CD4-positive, CD25-positive, alpha-beta regulatory T cell (primary cell): ENCODE measurements at regions not wholly inside any gene's neighbourhood (a gene's known extent, or its start where the extent isn't known, plus 50 kb on each side); places are given as distances from the start of the nearest gene placed in this dataset.

Source experiments
- ATAC-seq, 2 donors: fragments of 150-1000 bp; cut with Tn5 transposase; one replicate each; pipeline ENCODE4 v1.10.0; 2021; ENCODE audit warnings: low read depth in 2 of 2, moderate number of reproducible peaks in 2 of 2, moderate library complexity in 1 of 2
- DNase-seq, 3 donors: peaks; one replicate each; pipeline versions ENCODE4 v3.0.0 to v3.0.0-alpha.2; 2012 to 2022; ENCODE audit warnings: mixed read lengths in 1 of 3
- H3K27ac ChIP-seq: one replicate; pipeline ENCODE4 v1.7.0; 2013; ENCODE audit warnings: mild to moderate bottlenecking, low read length; ENCODE audit not compliant: insufficient read depth, poor library complexity, severe bottlenecking
- H3K27me3 ChIP-seq: one replicate; pipeline ENCODE4 v1.7.0; 2013; ENCODE audit warnings: low read length; ENCODE audit not compliant: control insufficient read depth, insufficient read depth
- H3K36me3 ChIP-seq: one replicate; pipeline ENCODE4 v1.7.0; 2013; ENCODE audit warnings: mild to moderate bottlenecking, low read length, moderate library complexity; ENCODE audit not compliant: control insufficient read depth, insufficient read depth
- H3K4me1 ChIP-seq: 2 replicates; pipeline ENCODE4 v1.7.0; 2013; ENCODE audit warnings: mild to moderate bottlenecking, low read length; ENCODE audit not compliant: insufficient read depth, control insufficient read depth, poor library complexity, severe bottlenecking
- H3K4me3 ChIP-seq: one replicate; pipeline ENCODE4 v1.7.0; 2013; ENCODE audit warnings: low read depth, mild to moderate bottlenecking, low read length, moderate library complexity
- H3K9me3 ChIP-seq, 2 experiments: 1 replicate in 1 of 2; 2 replicates in 1 of 2; pipeline ENCODE4 v1.7.0; 2013; ENCODE audit warnings: low read length in 2 of 2, mild to moderate bottlenecking in 1 of 2, moderate library complexity in 1 of 2; ENCODE audit not compliant: control insufficient read depth in 2 of 2
- H3K27ac Mint-ChIP-seq, 3 donors: one replicate each; pipeline ENCODE4 v1.8.0; 2020 to 2022; ENCODE audit warnings: mild to moderate bottlenecking in 3 of 3, mixed read lengths in 3 of 3, moderate library complexity in 2 of 3
- H3K27me3 Mint-ChIP-seq: one replicate; pipeline ENCODE4 v1.8.0; 2022; ENCODE audit warnings: mild to moderate bottlenecking, mixed read lengths
- H3K36me3 Mint-ChIP-seq: one replicate; pipeline ENCODE4 v1.8.0; 2020; ENCODE audit warnings: mixed read lengths
- H3K4me1 Mint-ChIP-seq, 4 donors: one replicate each; pipeline ENCODE4 v1.8.0; 2020 to 2022; ENCODE audit warnings: mixed read lengths in 4 of 4, mild to moderate bottlenecking in 1 of 4
- H3K4me3 Mint-ChIP-seq, 4 donors: one replicate each; pipeline ENCODE4 v1.8.0; 2020 to 2022; ENCODE audit warnings: mild to moderate bottlenecking in 4 of 4, mixed read lengths in 4 of 4, moderate library complexity in 3 of 4
- H3K9me3 Mint-ChIP-seq, 7 donors: one replicate each; pipeline ENCODE4 v1.8.0; 2020 to 2022; ENCODE audit warnings: mixed read lengths in 7 of 7, mild to moderate bottlenecking in 3 of 7, moderate library complexity in 2 of 7

- ATAC-seq, result no peak
- H3K4me3 ChIP-seq, result no peak overlapping the region
- no peaks in the 10 kb centered on the region for H3K27me3 Mint-ChIP-seq
- H3K9me3 ChIP-seq, result peaks cover under 1% of the 10 kb centered on the region in 2 experiments
- no peak overlapping the region for H3K27ac ChIP-seq
- H3K9me3 Mint-ChIP-seq, result peaks cover 0 to under 1% (median 0%) of the 10 kb centered on the region in 7 donors
- no peaks in the 10 kb centered on the region for H3K4me1 ChIP-seq
- no peak overlapping the region for H3K4me3 Mint-ChIP-seq
- H3K27ac Mint-ChIP-seq, result no peak overlapping the region
- no peaks in the 10 kb centered on the region for H3K36me3 Mint-ChIP-seq
- peaks cover 1% of the 10 kb centered on the region for H3K27me3 ChIP-seq
- no peak for DNase-seq
- no peaks in the 10 kb centered on the region for H3K4me1 Mint-ChIP-seq
- H3K36me3 ChIP-seq, result no peaks in the 10 kb centered on the region
Measured at GRCh38 chr6:11961923-11962322, 50.2 kb upstream of the HIVEP1 start.

- no peak for DNase-seq
- Histone ChIP-seq H3K27ac (no peak overlapping the region), H3K36me3 (no peaks in the 10 kb centered on the region), H3K4me1 (no peaks in the 10 kb centered on the region), H3K9me3 (peaks cover 2 to 4% of the 10 kb centered on the region in 2 experiments), H3K27me3 (peaks cover 2% of the 10 kb centered on the region), H3K4me3 (no peak overlapping the region)
- no peak for ATAC-seq
- no peak overlapping the region for H3K4me3 Mint-ChIP-seq
- no peaks in the 10 kb centered on the region for H3K27me3 Mint-ChIP-seq
- no peaks in the 10 kb centered on the region for H3K4me1 Mint-ChIP-seq
- peaks cover 0 to 4% (median 1%) of the 10 kb centered on the region in 7 donors for H3K9me3 Mint-ChIP-seq
- H3K27ac Mint-ChIP-seq, result peak overlapping the region in 1 of 3 donors; percentile 12
- no peaks in the 10 kb centered on the region for H3K36me3 Mint-ChIP-seq
Measured at GRCh38 chr6:11960909-11961779, 51.0 kb upstream of the HIVEP1 start.

GRCh38 chr6:11956781-11957180 lies 55.3 kb upstream of the HIVEP1 start:
- H3K27me3 Mint-ChIP-seq, result no peaks in the 10 kb centered on the region

GRCh38 chr6:11953641-11954040 lies 58.5 kb upstream of the HIVEP1 start:
- no peak overlapping the region for H3K4me3 ChIP-seq
- peaks cover 2% of the 10 kb centered on the region for H3K27me3 ChIP-seq
- no peaks in the 10 kb centered on the region for H3K4me1 ChIP-seq
- DNase-seq (no peak), ATAC-seq (no peak)
- no peak overlapping the region for H3K27ac ChIP-seq
- no peaks in the 10 kb centered on the region for H3K36me3 Mint-ChIP-seq
- no peak overlapping the region for H3K27ac Mint-ChIP-seq
- peaks cover 2 to 4% of the 10 kb centered on the region in 2 experiments for H3K9me3 ChIP-seq
- peaks cover 0 to 4% (median 2%) of the 10 kb centered on the region in 7 donors for H3K9me3 Mint-ChIP-seq
- H3K4me1 Mint-ChIP-seq, result no peaks in the 10 kb centered on the region
- no peaks in the 10 kb centered on the region for H3K36me3 ChIP-seq
- H3K27me3 Mint-ChIP-seq, result peaks cover 10% of the 10 kb centered on the region
- no peak overlapping the region for H3K4me3 Mint-ChIP-seq

More at GRCh38 chr6:11956781-11957180, 55.3 kb upstream of the HIVEP1 start:
- Mint-ChIP-seq H3K4me3 (no peak overlapping the region), H3K36me3 (no peaks in the 10 kb centered on the region), H3K4me1 (no peaks in the 10 kb centered on the region), H3K9me3 (peaks cover 0 to 4% (median 2%) of the 10 kb centered on the region in 7 donors), H3K27ac (peak overlapping the region in 1 of 3 donors; percentile 72)
- no peaks in the 10 kb centered on the region for H3K36me3 ChIP-seq
- H3K4me3 ChIP-seq, result no peak overlapping the region
- peaks cover 2 to 4% of the 10 kb centered on the region in 2 experiments for H3K9me3 ChIP-seq
- no peaks in the 10 kb centered on the region for H3K4me1 ChIP-seq
- H3K27me3 ChIP-seq, result peaks cover 2% of the 10 kb centered on the region
- ATAC-seq (no peak), DNase-seq (no peak)
- H3K27ac ChIP-seq, result no peak overlapping the region

GRCh38 chr6:11952316-11952715 lies 59.8 kb upstream of the HIVEP1 start:
- no peak for DNase-seq
- H3K9me3 ChIP-seq, result peaks cover 2 to 4% of the 10 kb centered on the region in 2 experiments
- peaks cover 2% of the 10 kb centered on the region for H3K27me3 ChIP-seq
- Mint-ChIP-seq H3K27me3 (peaks cover 10% of the 10 kb centered on the region), H3K36me3 (no peaks in the 10 kb centered on the region), H3K9me3 (peaks cover 0 to 4% (median 2%) of the 10 kb centered on the region in 7 donors), H3K4me3 (no peak overlapping the region), H3K27ac (no peak overlapping the region), H3K4me1 (peaks cover 0 to 2% (median 0%) of the 10 kb centered on the region in 4 donors)
- no peaks in the 10 kb centered on the region for H3K4me1 ChIP-seq
- H3K27ac ChIP-seq, result no peak overlapping the region
- H3K4me3 ChIP-seq, result no peak overlapping the region
- H3K36me3 ChIP-seq, result no peaks in the 10 kb centered on the region
- no peak for ATAC-seq

- Mint-ChIP-seq H3K36me3 (no peaks in the 10 kb centered on the region), H3K4me3 (no peak overlapping the region), H3K27ac (no peak overlapping the region), H3K27me3 (peaks cover 10% of the 10 kb centered on the region), H3K9me3 (peaks cover 0 to 3% (median 2%) of the 10 kb centered on the region in 7 donors), H3K4me1 (peaks cover 0 to 4% (median 0%) of the 10 kb centered on the region in 4 donors)
- Histone ChIP-seq H3K4me1 (no peaks in the 10 kb centered on the region), H3K9me3 (peaks cover 2 to 3% of the 10 kb centered on the region in 2 experiments), H3K27ac (no peak overlapping the region), H3K27me3 (no peaks in the 10 kb centered on the region), H3K4me3 (no peak overlapping the region), H3K36me3 (no peaks in the 10 kb centered on the region)
- ATAC-seq (no peak), DNase-seq (no peak)
Measured at GRCh38 chr6:11951868-11952267, 60.2 kb upstream of the HIVEP1 start.

DNA sequence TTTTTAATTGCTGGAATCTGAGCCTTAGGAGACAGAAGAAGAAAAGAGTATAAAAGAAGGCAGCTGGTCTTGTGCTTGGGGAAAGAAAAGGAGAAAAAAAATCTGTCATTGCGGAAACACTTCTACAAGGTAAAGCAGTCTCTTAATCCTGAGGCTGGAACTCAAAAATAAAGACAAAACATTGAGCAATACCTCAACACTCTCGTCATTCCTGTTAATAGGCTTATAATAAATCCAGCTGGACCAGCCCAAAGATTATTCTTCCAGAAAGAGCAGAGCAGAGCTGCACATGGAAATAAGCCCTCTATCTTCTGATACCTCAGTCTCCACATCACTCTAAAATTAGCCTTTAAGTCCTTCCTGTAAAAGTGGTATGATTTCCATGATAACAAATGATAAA lies 62.0 kb upstream of the HIVEP1 start:
- Histone ChIP-seq H3K27me3 (peaks cover 3% of the 10 kb centered on the region), H3K36me3 (no peaks in the 10 kb centered on the region), H3K9me3 (no peaks in the 10 kb centered on the region), H3K4me3 (no peak overlapping the region), H3K4me1 (no peaks in the 10 kb centered on the region), H3K27ac (no peak overlapping the region)
- H3K36me3 Mint-ChIP-seq, result no peaks in the 10 kb centered on the region
- H3K9me3 Mint-ChIP-seq, result peaks cover 0 to 3% (median 0%) of the 10 kb centered on the region in 7 donors
- no peak overlapping the region for H3K27ac Mint-ChIP-seq
- H3K4me3 Mint-ChIP-seq, result no peak overlapping the region
- ATAC-seq, result no peak
- peaks cover 10% of the 10 kb centered on the region for H3K27me3 Mint-ChIP-seq
- H3K4me1 Mint-ChIP-seq, result peaks cover 0 to 4% (median 0%) of the 10 kb centered on the region in 4 donors
- DNase-seq, result no peak
